ENCODE measurements at regions not wholly inside any gene's neighbourhood (a gene's known extent, or its start where the extent isn't known, plus 50 kb on each side); places are given as distances from the start of the nearest gene placed in this dataset.

DNA sequence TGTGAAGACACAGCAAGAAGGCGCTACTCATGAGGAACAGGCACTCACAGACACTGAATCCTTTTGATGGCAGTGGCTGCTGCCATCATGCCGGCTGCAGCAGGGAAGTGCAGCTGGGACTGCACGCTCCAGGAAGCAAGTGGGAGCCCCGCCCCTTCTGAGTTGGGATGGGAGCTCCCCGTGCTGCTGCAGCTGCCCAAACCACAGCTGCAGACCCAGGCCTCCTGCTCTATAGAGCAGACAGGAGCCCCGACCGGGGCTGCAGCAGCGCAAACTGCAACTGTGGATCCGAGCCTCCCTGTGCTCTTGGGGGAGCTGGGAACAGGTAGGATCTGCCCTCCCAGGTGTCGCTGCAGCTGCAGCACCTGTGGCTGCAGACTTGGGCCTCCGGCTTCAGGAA lies 65.2 kb upstream of the MARK1 start:
- TF ChIP-seq, protein P1, sequence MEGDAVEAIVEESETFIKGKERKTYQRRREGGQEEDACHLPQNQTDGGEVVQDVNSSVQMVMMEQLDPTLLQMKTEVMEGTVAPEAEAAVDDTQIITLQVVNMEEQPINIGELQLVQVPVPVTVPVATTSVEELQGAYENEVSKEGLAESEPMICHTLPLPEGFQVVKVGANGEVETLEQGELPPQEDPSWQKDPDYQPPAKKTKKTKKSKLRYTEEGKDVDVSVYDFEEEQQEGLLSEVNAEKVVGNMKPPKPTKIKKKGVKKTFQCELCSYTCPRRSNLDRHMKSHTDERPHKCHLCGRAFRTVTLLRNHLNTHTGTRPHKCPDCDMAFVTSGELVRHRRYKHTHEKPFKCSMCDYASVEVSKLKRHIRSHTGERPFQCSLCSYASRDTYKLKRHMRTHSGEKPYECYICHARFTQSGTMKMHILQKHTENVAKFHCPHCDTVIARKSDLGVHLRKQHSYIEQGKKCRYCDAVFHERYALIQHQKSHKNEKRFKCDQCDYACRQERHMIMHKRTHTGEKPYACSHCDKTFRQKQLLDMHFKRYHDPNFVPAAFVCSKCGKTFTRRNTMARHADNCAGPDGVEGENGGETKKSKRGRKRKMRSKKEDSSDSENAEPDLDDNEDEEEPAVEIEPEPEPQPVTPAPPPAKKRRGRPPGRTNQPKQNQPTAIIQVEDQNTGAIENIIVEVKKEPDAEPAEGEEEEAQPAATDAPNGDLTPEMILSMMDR (IDR thresholded peaks at IDR 0.05; ENCODE audit: poor library complexity), result peak; percentile 19
- TF ChIP-seq EZH2phosphoT487 (IDR thresholded peaks at IDR 0.05; ENCODE audit: low read depth, severe bottlenecking, unreplicated experiment), result no peak

All from hepatocyte (in vitro differentiated cells).